ENCODE measurements at regions not wholly inside any gene's neighbourhood (a gene's known extent, or its start where the extent isn't known, plus 50 kb on each side); places are given as distances from the start of the nearest gene placed in this dataset.
"Not testable (repeated sequence)": the region's sequence is repeated elsewhere in the genome, so short reads cannot be mapped to it uniquely, and the experiment has no call there.

DNA sequence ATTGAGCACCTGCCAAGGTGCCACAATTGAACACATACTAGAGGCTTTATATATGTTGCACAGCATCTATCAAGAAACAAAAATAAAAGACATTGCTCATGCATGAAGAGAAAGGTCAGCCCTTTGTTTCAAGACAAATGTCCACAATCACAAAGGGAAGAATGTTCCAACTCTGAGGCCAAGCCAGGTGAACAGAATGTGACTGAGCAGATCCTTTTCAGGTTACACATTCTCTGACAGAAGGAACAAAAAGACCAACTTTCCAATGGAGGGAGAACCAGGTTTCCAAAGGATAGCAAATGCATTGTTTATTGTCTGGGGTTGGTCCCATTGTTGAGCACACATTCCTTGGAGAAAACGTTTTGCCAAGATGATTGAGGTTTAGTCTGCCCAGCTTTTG lies 50.2 kb upstream of the FAM174B start:
- no peak for DNase-seq (ENCODE audit: low spot score)

DNA sequence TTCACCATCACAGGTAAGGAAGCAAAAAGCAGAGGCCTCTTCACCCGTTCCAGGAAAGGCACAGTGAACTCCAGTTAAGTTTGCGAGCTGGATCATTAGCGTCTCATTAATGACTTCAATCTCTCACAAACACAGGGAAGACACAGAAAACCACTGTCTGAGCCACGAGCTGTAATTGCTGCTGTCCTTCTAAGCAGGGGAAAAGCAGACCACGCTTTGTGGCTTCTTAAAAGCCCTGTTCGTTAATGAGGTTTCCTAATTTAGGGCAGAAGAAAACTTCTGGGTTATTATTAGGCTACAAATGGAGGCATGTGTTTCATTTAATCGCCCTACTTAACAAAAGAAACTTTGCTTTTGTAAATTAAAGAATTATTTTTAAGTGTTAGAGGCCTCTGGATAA lies 50.6 kb upstream of the FAM174B start:
- no peak for DNase-seq (ENCODE audit: low spot score)

DNA sequence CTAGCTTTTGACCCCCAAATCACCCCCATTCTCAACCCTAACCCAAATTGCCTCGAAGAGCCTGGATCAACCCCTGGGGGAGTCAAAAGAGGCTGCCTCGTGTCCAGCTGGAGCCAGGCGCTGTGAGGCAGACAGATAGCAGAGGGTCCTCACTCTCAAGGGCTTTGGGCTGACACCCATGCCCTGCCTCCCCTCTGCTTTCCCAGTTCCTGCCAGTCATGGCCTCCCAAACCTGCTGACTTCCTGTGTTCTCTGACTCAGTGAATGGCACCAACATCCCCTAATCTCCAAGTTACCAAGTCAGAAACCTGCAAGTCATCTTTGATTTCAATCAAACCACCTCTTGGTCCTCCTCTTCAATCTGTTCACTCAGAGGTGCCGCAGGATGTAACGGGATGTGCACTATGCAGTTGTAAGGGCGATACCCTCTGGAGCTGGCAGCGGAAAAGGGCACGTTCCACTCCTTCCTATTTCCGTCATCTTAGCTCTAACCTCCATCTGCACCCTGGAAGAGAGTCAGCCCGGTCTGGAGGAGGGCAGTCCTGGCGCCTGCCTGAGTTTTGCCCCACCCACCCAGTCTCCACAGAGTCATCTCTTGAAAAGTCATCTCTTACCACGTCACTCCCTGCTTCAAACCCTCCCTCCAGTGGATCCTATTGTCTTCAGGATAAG lies 52.4 kb upstream of the FAM174B start:
- DNase-seq (ENCODE audit: low spot score) = peak; percentile 89

- DNase-seq (ENCODE audit: low spot score) = no peak
Observed at GRCh38 chr15:92708635-92709034, 53.1 kb upstream of the FAM174B start.

DNA sequence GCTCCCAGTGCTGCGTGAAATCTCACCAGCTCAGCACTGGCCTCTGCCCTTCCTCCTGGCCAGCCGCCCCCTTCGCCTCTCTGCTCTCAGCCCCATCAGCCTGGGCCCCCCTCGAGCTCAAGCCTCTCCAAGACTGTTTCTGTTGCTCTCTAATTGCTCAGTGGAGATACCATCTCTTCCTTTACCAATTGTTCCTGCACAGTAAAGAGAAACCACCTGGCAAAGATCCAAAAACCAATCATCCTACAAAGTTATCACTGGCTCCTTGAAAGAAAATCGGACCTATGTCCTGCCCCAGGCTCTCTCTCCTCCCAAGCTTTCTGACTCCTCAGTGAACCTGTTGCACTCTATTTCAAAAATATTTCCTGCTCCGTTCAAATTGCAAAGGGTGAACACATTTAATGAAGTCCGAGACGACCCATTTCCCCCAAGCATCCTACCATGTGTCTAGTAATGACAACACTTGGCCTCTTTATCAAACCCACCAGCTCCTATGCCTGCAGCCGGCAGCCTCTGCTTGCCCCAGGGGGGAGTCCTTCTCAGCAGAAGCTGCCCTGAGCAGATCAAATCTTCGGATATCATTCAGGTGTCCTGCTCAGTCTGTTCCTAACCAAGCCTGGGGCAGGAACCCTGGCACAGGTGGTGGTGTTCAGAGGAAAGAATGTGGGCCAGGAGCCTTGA lies 53.7 kb upstream of the FAM174B start:
- DNase-seq (ENCODE audit: low spot score) = no peak

DNA sequence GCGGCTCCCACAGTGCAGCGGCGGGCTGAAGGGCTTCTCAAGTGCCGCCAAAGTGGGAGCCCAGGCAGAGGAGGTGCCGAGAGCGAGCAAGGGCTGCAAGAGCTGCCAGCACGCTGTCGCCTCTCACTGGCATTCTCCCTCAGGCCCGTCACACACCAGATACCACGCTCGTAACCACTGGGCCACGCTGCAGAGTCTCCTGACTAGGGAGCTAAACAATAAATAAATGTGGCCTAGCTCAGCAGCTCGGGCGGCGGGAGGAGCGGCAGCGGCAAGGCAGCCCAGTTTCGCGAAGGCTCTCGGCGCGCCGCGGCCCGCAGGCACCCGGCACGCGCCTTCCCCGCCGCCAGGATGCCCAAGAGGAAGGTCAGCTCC lies 55.9 kb upstream of the FAM174B start:
- no peak for DNase-seq (ENCODE audit: low spot score)

DNA sequence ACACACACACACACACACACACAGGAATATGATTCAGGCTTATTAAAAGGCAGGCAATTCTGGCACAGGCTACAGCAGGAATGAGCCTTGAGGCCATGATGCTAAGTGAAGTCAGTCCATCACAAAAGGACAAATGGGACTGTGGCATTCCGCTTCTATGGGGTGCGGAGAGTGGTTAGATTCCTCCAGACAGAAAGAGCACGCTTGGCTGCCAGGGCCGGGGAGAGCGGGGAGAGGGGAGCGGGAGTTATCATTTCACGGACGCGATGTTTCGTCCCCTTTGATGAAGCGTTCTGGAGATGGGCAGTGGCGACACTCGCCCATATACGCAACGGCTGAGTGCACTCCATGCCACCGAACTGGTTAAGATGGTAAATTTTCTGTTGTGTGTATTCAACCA lies 58.5 kb upstream of the FAM174B start:
- peak; percentile 58 for DNase-seq (ENCODE audit: low spot score)

GRCh38 chr15:92714477-92715401 lies 59.2 kb upstream of the FAM174B start:
- peak; percentile 80 for DNase-seq (ENCODE audit: low spot score)

DNA sequence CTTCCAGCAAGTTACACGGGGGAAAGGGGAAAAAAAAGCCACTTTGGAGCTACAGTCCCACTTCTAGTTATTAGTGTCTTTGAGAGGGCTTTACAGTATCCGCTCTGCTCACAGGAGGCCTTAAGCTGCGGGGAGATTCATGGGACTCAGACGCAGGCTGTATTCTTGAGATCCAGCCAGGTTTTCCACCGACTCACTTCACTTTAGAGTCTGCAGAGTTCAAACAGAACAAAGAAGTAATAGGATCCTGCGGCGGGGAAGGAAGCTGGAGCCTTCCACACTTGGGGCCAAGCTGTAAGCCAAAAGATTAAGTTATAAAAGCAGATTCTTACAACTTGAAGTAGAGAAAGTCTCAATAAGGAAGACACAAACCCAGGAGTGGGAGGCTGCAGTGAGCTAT lies 60.2 kb upstream of the FAM174B start:
- DNase-seq (ENCODE audit: low spot score) = no peak

DNA sequence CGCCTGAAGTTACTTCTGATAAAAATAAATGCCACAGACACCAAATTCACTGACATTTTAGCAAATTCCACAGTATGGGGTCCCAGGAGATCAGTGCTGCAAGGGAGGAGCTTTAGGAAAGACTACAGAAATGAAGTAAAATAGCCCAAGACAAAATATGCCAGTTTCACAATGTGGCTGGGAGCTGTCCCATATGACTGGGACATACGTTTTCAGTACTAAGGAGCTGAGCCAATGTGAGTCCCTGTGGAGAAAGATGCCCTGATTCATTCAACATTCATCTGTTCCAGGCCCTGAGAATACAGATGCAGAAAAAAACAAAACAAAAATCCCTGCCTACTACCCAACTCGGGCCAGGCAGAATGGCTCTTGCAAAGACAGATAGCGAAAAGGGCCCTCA lies 63.4 kb upstream of the FAM174B start:
- DNase-seq (ENCODE audit: low spot score) = no peak

DNA sequence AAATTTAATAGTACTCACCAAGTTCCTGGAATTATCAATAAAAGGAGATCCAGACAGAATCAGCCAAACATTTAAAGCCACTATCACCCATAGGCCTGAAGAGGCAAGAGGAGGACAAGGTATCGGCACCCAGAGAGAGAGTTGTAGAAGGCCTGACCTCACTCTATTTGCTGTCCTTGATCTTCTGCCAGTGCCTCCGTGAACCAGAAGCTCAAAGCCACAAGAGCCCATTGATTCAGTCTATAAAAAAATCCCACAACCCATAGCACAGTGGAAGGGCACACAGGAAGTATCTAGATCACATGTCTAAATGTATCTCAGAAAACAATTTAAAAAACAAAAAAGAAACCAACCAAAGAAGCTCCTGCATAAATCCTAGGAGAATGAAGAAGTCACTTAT lies 68.6 kb upstream of the FAM174B start:
- no peak for DNase-seq (ENCODE audit: low spot score)

DNA sequence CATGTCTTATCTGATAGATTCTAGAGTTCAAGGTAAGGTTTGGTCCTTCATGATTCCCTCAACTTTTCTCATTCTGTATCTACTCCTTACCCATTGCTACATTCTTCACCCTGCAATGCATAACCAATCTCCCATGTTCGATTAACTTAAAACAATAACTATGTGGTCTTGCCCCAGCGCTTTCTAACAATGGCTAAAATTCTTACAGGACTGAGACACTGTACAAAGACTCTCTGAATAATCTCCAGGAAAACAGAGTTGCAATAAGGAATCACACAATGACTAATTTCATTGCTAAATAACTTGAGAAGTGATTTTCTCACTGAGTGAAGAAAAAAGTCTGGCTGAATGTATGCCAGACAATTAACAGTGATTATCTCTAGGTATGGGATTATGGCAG lies 69.6 kb upstream of the FAM174B start:
- DNase-seq (ENCODE audit: low spot score) = no peak

- DNase-seq (ENCODE audit: low spot score) = no peak
Observed at GRCh38 chr15:92728266-92728665, 72.7 kb upstream of the FAM174B start.

GRCh38 chr15:92733090-92733933 lies 77.7 kb upstream of the FAM174B start:
- DNase-seq (ENCODE audit: low spot score) = no peak

GRCh38 chr15:92733934-92734521 lies 78.5 kb upstream of the FAM174B start:
- DNase-seq (ENCODE audit: low spot score) = peak; percentile 10

GRCh38 chr15:92739246-92739645 lies 83.7 kb upstream of the FAM174B start:
- not testable (repeated sequence) for DNase-seq (ENCODE audit: low spot score)

- no peak for DNase-seq (ENCODE audit: low spot score)
Observed at GRCh38 chr15:92745845-92746271, 90.3 kb upstream of the FAM174B start.

DNA sequence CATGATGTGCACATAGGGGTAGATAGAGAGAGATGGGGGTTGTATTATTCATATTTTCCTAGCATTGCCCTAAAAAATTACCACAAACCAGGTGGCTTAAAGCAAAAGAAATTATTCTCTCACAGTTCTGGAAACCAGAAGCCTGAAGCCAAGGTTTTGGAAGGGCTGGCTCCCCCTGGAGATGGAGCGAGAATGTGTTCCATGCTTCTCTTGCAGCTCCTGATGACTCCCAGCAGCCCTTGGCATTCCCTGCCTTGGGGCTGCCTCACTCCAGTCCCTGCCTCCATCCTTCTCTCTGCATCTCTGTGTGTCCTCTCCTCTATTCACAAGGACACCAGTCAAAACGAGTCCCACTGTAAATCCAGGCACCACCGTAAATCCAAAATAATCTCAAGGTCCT lies 91.5 kb upstream of the FAM174B start:
- no peak for DNase-seq (ENCODE audit: low spot score)

GRCh38 chr15:92749216-92749615 lies 93.6 kb upstream of the FAM174B start:
- no peak for DNase-seq (ENCODE audit: low spot score)

DNA sequence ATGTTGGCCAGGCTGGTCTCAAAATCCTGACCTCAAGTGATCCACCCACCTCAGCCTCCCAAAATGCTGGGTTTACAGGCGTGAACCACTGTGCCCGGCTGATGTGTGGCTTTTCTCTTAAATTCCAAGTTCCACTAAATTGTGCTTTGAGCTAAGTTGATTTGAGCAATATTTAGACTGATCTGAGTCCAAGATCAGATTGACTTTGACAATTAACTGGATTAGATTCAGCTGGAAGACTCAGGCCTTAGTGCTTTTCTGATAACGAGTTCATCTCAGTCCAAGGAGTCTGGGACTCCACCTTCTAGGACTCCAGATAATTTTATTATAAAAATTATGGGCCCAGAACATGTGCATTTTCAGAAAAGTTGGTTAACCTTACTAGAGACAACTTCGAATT lies 94.4 kb upstream of the FAM174B start:
- no peak for DNase-seq (ENCODE audit: low spot score)

- DNase-seq (ENCODE audit: low spot score) = no peak
Observed at GRCh38 chr15:92751528-92751927, 96.0 kb upstream of the FAM174B start.

GRCh38 chr15:92753591-92753990 lies 98.0 kb upstream of the FAM174B start:
- DNase-seq (ENCODE audit: low spot score) = no peak
